Mammary epithelial cell (primary cell): ENCODE measurements at regions not wholly inside any gene's neighbourhood (a gene's known extent, or its start where the extent isn't known, plus 50 kb on each side); places are given as distances from the start of the nearest gene placed in this dataset.

Experiments used
- CTCF ChIP-seq, 2 donors: IDR thresholded peaks in 1 of 2; conservative IDR thresholded peaks in 1 of 2; 2 replicates each; pipeline ENCODE4 v1.5.1; 2011 to 2012; ENCODE audit warnings: inconsistent platforms in 2 of 2, low read length in 2 of 2, mild to moderate bottlenecking in 2 of 2, control low read depth in 1 of 2, low read depth in 1 of 2; ENCODE audit not compliant: insufficient read depth in 1 of 2; ENCODE audit errors: extremely low read depth in 1 of 2
- EZH2 ChIP-seq: IDR thresholded peaks from 2 replicates; pipeline ENCODE4 v1.6.1; 2012; ENCODE audit warnings: low read length, inconsistent platforms, borderline replicate concordance

GRCh38 chr13:67806796-67807195 is 576.7 kb upstream of the PCDH9 start:
- no peak for TF ChIP-seq CTCF (conservative IDR thresholded peaks at IDR 0.05 in 1 of 2, IDR thresholded peaks at IDR 0.05 in 1 of 2; ENCODE audit: extremely low read depth in 1 of 2, insufficient read depth in 1 of 2, low read depth in 1 of 2, low read length in 2 of 2)
- TF ChIP-seq EZH2: no peak
